ENCODE measurements at regions not wholly inside any gene's neighbourhood (a gene's known extent, or its start where the extent isn't known, plus 50 kb on each side); places are given as distances from the start of the nearest gene placed in this dataset.

GRCh38 chr2:122883849-122884248 is 1128.4 kb downstream of the TSN start:
- DNase-seq (ENCODE audit: low spot score) = no peak

GRCh38 chr2:122884889-122885288 is 1129.4 kb downstream of the TSN start:
- DNase-seq (ENCODE audit: low spot score) = no peak

GRCh38 chr2:122885436-122885835 is 1130.0 kb downstream of the TSN start:
- no peak for DNase-seq (ENCODE audit: low spot score)

GRCh38 chr2:122886479-122887145 is 1131.2 kb downstream of the TSN start:
- no peak for DNase-seq (ENCODE audit: low spot score)

GRCh38 chr2:122899614-122900013 is 1125.5 kb upstream of the CNTNAP5 start:
- DNase-seq (ENCODE audit: low spot score) = no peak

- DNase-seq (ENCODE audit: low spot score) = no peak
Observed at GRCh38 chr2:122905431-122905830, 1119.7 kb upstream of the CNTNAP5 start.

GRCh38 chr2:122908159-122908558 is 1116.9 kb upstream of the CNTNAP5 start:
- DNase-seq (ENCODE audit: low spot score) = no peak

- DNase-seq (ENCODE audit: low spot score) = no peak
Observed at GRCh38 chr2:122927197-122927596, 1097.9 kb upstream of the CNTNAP5 start.

- no peak for DNase-seq (ENCODE audit: low spot score)
Observed at GRCh38 chr2:122927710-122928557, 1097.2 kb upstream of the CNTNAP5 start.

- no peak for DNase-seq (ENCODE audit: low spot score)
Observed at GRCh38 chr2:122929347-122929746, 1095.7 kb upstream of the CNTNAP5 start.

- DNase-seq (ENCODE audit: low spot score) = no peak
Observed at GRCh38 chr2:122935506-122935905, 1089.6 kb upstream of the CNTNAP5 start.

- no peak for DNase-seq (ENCODE audit: low spot score)
Observed at GRCh38 chr2:122939796-122940195, 1085.3 kb upstream of the CNTNAP5 start.

GRCh38 chr2:122949523-122949922 is 1075.6 kb upstream of the CNTNAP5 start:
- no peak for DNase-seq (ENCODE audit: low spot score)

- DNase-seq (ENCODE audit: low spot score) = no peak
Observed at GRCh38 chr2:122955776-122956175, 1069.3 kb upstream of the CNTNAP5 start.

GRCh38 chr2:122960759-122961641 is 1064.1 kb upstream of the CNTNAP5 start:
- peak; percentile 87 for DNase-seq (ENCODE audit: low spot score)

GRCh38 chr2:122966461-122966860 is 1058.6 kb upstream of the CNTNAP5 start:
- DNase-seq (ENCODE audit: low spot score) = no peak

GRCh38 chr2:122977580-122977979 is 1047.5 kb upstream of the CNTNAP5 start:
- no peak for DNase-seq (ENCODE audit: low spot score)

- no peak for DNase-seq (ENCODE audit: low spot score)
Observed at GRCh38 chr2:122980671-122981070, 1044.4 kb upstream of the CNTNAP5 start.

GRCh38 chr2:122982936-122983335 is 1042.2 kb upstream of the CNTNAP5 start:
- DNase-seq (ENCODE audit: low spot score) = no peak

- DNase-seq (ENCODE audit: low spot score) = no peak
Observed at GRCh38 chr2:122988395-122989221, 1036.5 kb upstream of the CNTNAP5 start.

- DNase-seq (ENCODE audit: low spot score) = no peak
Observed at GRCh38 chr2:122993592-122993991, 1031.5 kb upstream of the CNTNAP5 start.

- no peak for DNase-seq (ENCODE audit: low spot score)
Observed at GRCh38 chr2:122999258-122999657, 1025.8 kb upstream of the CNTNAP5 start.
